OCI-LY7 (cell line): ENCODE measurements at regions not wholly inside any gene's neighbourhood (a gene's known extent, or its start where the extent isn't known, plus 50 kb on each side); places are given as distances from the start of the nearest gene placed in this dataset.

Source experiments
- BruUV-seq: library from RNA; stranded (reverse); fragments of 400-500 nt; replicated peaks from 2 replicates; lab custom pipeline; 2021; lab: Mats Ljungman, UMichigan
- CTCF ChIA-PET: fragments of 300-600 bp; sonication (Branson Sonifier 250); formaldehyde crosslinking; loops from one replicate; lab custom pipeline; 2022; ENCODE audit warnings: antibody characterized with exemption; ENCODE audit not compliant: unreplicated experiment; lab: Charles Lee
- POLR2A ChIA-PET: fragments of 300-600 bp; sonication (Branson Sonifier 250); formaldehyde crosslinking; loops from one replicate; lab custom pipeline; 2022; ENCODE audit warnings: antibody characterized with exemption; lab: Charles Lee
- DNase-seq: peaks from one replicate; pipeline ENCODE4 v3.0.0-alpha.2; 2015; ENCODE audit warnings: low spot score
- H2AFZ ChIP-seq: fragments of 200-600 bp; sonication (generic), shearing (Covaris generic); 2 replicates; pipeline ENCODE4 v1.6.1; 2014; ENCODE audit warnings: mild to moderate bottlenecking, antibody characterized with exemption, low read length, moderate library complexity
- H3K27ac ChIP-seq: fragments of 200-600 bp; sonication (generic); 2 replicates; pipeline ENCODE4 v1.5.1; 2014; ENCODE audit warnings: mixed run types, low read depth, mild to moderate bottlenecking, moderate library complexity, low read length, inconsistent platforms; ENCODE audit not compliant: poor library complexity, severe bottlenecking
- H3K36me3 ChIP-seq: fragments of 200-600 bp; sonication (generic); 2 replicates; pipeline ENCODE4 v1.6.1; 2014; ENCODE audit warnings: mild to moderate bottlenecking, antibody characterized with exemption, low read length, moderate library complexity, mixed read lengths; ENCODE audit not compliant: insufficient read depth
- H3K4me1 ChIP-seq: fragments of 200-600 bp; sonication (generic); 2 replicates; pipeline ENCODE4 v1.5.1; 2014; ENCODE audit warnings: mild to moderate bottlenecking, low read length; ENCODE audit not compliant: insufficient read depth, poor library complexity, severe bottlenecking
- H3K4me2 ChIP-seq: fragments of 200-600 bp; sonication (generic); 2 replicates; pipeline ENCODE4 v1.6.1; 2014; ENCODE audit warnings: mild to moderate bottlenecking, low read length
- H3K4me3 ChIP-seq: fragments of 200-600 bp; sonication (generic); 2 replicates; pipeline ENCODE4 v1.5.1; 2014; ENCODE audit warnings: mild to moderate bottlenecking, low read depth, low read length; ENCODE audit not compliant: poor library complexity, severe bottlenecking
- H3K79me2 ChIP-seq: fragments of 200-600 bp; sonication (generic); 2 replicates; pipeline ENCODE4 v1.6.1; 2016; ENCODE audit warnings: low read depth, mild to moderate bottlenecking, low read length, moderate library complexity, mixed read lengths; ENCODE audit not compliant: insufficient read depth
- H3K9me2 ChIP-seq: fragments of 200-600 bp; sonication (generic); 2 replicates; pipeline ENCODE4 v1.6.1; 2016; ENCODE audit warnings: mild to moderate bottlenecking, low read length, mixed read lengths; ENCODE audit not compliant: insufficient read depth
- H3K9me3 ChIP-seq: fragments of 200-600 bp; sonication (generic); 2 replicates; pipeline ENCODE4 v1.6.1; 2014; ENCODE audit warnings: mild to moderate bottlenecking, mixed run types, low read length, mixed read lengths
- H4K20me1 ChIP-seq: fragments of 200-600 bp; sonication (generic); 2 replicates; pipeline ENCODE4 v1.6.1; 2014; ENCODE audit warnings: mild to moderate bottlenecking, antibody characterized with exemption, low read length, moderate library complexity, mixed read lengths; ENCODE audit not compliant: insufficient read depth
- EZH2phosphoT487 ChIP-seq: fragments of 200-600 bp; sonication (generic); IDR thresholded peaks from 2 replicates; pipeline ENCODE4 v1.6.1; 2018; ENCODE audit warnings: low read depth, borderline replicate concordance, mild to moderate bottlenecking, mixed run types, antibody characterized with exemption, low read length, moderate library complexity, mixed read lengths
- intact Hi-C: fragments of 100-400 bp; cut with micrococcal nuclease; formaldehyde crosslinking; loops from one replicate; pipeline ENCODE4 v1.10.0; 2022; ENCODE audit not compliant: unreplicated experiment
- TF ChIP-seq, protein P1 (sequence below): fragments of 200-600 bp; sonication (generic); conservative IDR thresholded peaks from 2 replicates; pipeline ENCODE4 v1.5.1; 2014; ENCODE audit warnings: mild to moderate bottlenecking, antibody characterized with exemption, low read length, moderate library complexity, mixed read lengths

DNA sequence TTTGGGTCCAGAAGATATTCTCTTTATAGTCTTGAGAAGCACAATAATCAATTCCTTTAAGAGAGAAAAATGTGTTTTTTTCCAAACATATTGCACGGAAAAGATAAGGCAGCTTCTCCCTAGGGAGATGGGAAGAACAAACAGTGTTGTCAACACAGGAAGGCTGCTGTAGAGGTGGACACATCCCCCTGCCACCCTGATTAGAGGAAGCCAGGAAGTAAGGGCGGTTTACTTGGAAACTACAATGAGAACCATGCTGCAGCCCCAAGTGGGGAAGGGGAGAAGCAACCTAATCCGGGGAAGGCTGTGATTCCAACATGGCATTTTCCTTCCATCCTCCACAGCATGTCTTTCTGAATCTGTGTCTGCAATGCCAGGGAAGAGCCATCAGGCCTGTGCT is 256.9 kb upstream of the TGFBR2 start:
- BruUV-seq, result no TSS peak
- intact Hi-C loops, result no loop called here
- no peaks in the 10 kb centered on the region for H4K20me1 ChIP-seq
- H2AFZ ChIP-seq, result no peak overlapping the region
- ChIA-PET CTCF (no interaction called here), POLR2A (interaction anchor here (0.7 kb wide), 1 partner anchor 24 kb away, joined by 3 read pairs; no protein-coding TSS in a partner anchor)
- no peak for DNase-seq
- H3K36me3 ChIP-seq, result no peaks in the 10 kb centered on the region
- H3K4me3 ChIP-seq, result no peak overlapping the region
- TF ChIP-seq, protein P1, sequence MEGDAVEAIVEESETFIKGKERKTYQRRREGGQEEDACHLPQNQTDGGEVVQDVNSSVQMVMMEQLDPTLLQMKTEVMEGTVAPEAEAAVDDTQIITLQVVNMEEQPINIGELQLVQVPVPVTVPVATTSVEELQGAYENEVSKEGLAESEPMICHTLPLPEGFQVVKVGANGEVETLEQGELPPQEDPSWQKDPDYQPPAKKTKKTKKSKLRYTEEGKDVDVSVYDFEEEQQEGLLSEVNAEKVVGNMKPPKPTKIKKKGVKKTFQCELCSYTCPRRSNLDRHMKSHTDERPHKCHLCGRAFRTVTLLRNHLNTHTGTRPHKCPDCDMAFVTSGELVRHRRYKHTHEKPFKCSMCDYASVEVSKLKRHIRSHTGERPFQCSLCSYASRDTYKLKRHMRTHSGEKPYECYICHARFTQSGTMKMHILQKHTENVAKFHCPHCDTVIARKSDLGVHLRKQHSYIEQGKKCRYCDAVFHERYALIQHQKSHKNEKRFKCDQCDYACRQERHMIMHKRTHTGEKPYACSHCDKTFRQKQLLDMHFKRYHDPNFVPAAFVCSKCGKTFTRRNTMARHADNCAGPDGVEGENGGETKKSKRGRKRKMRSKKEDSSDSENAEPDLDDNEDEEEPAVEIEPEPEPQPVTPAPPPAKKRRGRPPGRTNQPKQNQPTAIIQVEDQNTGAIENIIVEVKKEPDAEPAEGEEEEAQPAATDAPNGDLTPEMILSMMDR, result no peak
- H3K4me2 ChIP-seq, result no peak overlapping the region
- H3K4me1 ChIP-seq, result peaks cover 11% of the 10 kb centered on the region
- H3K79me2 ChIP-seq, result no peaks in the 10 kb centered on the region
- H3K9me2 ChIP-seq, result no peaks in the 10 kb centered on the region
- H3K9me3 ChIP-seq, result no peaks in the 10 kb centered on the region
- H3K27ac ChIP-seq, result no peak overlapping the region

DNA sequence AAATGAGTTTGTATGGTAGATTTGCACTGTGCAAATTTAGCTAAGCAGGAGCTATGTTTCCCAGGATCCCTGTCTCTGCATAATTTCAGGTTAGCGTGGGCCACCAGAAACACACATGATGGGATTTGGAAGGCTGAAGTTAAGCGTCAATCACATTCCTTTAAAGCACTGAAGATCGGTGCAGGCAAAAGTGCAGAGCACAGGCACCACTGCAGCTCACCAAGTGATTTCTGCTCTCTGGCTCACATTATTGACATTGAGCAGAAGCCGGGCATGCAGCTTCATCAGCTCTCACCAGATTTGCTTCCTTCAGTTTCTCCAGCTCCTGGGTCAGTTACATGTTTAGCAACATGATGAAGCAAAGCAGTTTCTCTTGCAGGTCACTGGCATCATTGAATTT is 256.4 kb upstream of the TGFBR2 start:
- Histone ChIP-seq H3K4me2 (no peak overlapping the region), H4K20me1 (no peaks in the 10 kb centered on the region), H3K9me3 (no peaks in the 10 kb centered on the region), H3K4me3 (no peak overlapping the region), H3K4me1 (peaks cover 16% of the 10 kb centered on the region), H3K36me3 (no peaks in the 10 kb centered on the region), H3K27ac (no peak overlapping the region), H3K79me2 (no peaks in the 10 kb centered on the region), H3K9me2 (no peaks in the 10 kb centered on the region), H2AFZ (no peak overlapping the region)
- POLR2A ChIA-PET, result interaction anchor here (0.7 kb wide), 1 partner anchor 25 kb away, joined by 3 read pairs; no protein-coding TSS in a partner anchor
- TF ChIP-seq, protein P1, result no peak
- no peak for TF ChIP-seq EZH2phosphoT487
- intact Hi-C loops, result no loop called here
- CTCF ChIA-PET, result no interaction called here
- BruUV-seq, result no TSS peak
- no peak for DNase-seq

DNA sequence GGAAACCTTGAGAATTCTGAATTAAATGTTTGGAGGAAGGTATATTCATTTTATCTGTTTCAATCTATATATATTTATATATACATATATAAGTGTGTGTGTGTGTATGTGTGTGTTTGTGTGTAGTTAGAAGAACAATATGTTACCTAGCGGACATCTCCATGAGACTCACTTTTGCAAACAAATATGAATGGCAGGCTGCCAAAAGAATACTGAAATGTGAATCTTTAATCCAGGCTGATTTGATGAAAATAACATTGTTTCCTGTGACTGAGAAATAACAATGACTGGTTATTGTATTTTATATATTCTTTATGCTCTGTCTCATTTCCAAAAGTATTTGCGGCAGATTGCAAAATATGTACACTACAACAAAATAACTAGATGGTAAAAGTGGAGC is 255.5 kb upstream of the TGFBR2 start:
- Histone ChIP-seq H2AFZ (no peak overlapping the region), H3K4me3 (no peak overlapping the region), H3K79me2 (no peaks in the 10 kb centered on the region), H3K9me3 (no peaks in the 10 kb centered on the region), H3K36me3 (no peaks in the 10 kb centered on the region), H4K20me1 (no peaks in the 10 kb centered on the region), H3K4me1 (peaks cover 25% of the 10 kb centered on the region), H3K9me2 (no peaks in the 10 kb centered on the region), H3K4me2 (no peak overlapping the region), H3K27ac (no peak overlapping the region)
- TF ChIP-seq, protein P1, result no peak
- TF ChIP-seq EZH2phosphoT487, result no peak
- intact Hi-C loops, result no loop called here
- POLR2A ChIA-PET, result no interaction called here
- no TSS peak for BruUV-seq
- DNase-seq, result no peak
- CTCF ChIA-PET, result no interaction called here
